ENCODE measurements at regions not wholly inside any gene's neighbourhood (a gene's known extent, or its start where the extent isn't known, plus 50 kb on each side); places are given as distances from the start of the nearest gene placed in this dataset.

DNA sequence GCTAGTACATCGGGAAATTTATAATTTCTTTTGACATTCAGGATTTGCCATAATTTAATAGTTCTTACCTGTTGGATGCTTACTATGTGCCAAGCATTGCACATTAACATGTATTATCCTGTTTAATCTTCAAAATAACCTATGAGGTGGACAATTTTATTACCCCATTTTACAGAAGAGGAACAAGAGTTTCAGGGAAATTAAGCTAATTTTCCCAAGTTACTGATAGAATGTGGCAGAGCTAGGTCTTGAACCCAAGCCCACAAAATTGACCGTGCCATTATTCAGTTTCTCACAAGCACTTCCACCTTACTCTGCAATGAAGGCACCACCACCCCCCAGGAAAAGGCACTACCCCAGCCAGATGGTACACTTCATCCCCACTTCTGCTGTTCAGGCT, 161.1 kb upstream of the PLEKHG7 start:
- H3K27me3 ChIP-seq (ENCODE audit: control insufficient read depth, insufficient read depth, low read length), result no peaks in the 10 kb centered on the region
- H3K9me3 Mint-ChIP-seq, result no peaks in the 10 kb centered on the region
- H3K4me3 ChIP-seq (ENCODE audit: low read length), result no peak overlapping the region
- no peaks in the 10 kb centered on the region for H3K36me3 ChIP-seq (ENCODE audit: control insufficient read depth, insufficient read depth, low read length)
- TF ChIP-seq, protein P1, sequence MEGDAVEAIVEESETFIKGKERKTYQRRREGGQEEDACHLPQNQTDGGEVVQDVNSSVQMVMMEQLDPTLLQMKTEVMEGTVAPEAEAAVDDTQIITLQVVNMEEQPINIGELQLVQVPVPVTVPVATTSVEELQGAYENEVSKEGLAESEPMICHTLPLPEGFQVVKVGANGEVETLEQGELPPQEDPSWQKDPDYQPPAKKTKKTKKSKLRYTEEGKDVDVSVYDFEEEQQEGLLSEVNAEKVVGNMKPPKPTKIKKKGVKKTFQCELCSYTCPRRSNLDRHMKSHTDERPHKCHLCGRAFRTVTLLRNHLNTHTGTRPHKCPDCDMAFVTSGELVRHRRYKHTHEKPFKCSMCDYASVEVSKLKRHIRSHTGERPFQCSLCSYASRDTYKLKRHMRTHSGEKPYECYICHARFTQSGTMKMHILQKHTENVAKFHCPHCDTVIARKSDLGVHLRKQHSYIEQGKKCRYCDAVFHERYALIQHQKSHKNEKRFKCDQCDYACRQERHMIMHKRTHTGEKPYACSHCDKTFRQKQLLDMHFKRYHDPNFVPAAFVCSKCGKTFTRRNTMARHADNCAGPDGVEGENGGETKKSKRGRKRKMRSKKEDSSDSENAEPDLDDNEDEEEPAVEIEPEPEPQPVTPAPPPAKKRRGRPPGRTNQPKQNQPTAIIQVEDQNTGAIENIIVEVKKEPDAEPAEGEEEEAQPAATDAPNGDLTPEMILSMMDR (IDR thresholded peaks at IDR 0.05), result no peak
- ATAC-seq (no peak), DNase-seq (no peak)
- peak overlapping the region; percentile 57 for H3K4me3 Mint-ChIP-seq
- no peaks in the 10 kb centered on the region for H3K27me3 Mint-ChIP-seq (ENCODE audit: low read depth in 2 of 2)
- intact Hi-C loops (cut with micrococcal nuclease), result loop anchor here (2.0 kb wide), 1 partner anchor 13 kb away; no protein-coding TSS in a partner anchor
- peak overlapping the region; percentile 92 for H3K27ac ChIP-seq (ENCODE audit: low read length)
- peaks cover 7% of the 10 kb centered on the region for H3K36me3 Mint-ChIP-seq
- peaks cover 71 to 77% of the 10 kb centered on the region in 2 donors for H3K4me1 Mint-ChIP-seq
- H3K4me1 ChIP-seq (ENCODE audit: control insufficient read depth, insufficient read depth, low read length), result peaks cover 58% of the 10 kb centered on the region
- H3K9me3 ChIP-seq (ENCODE audit: control insufficient read depth, insufficient read depth, low read length), result no peaks in the 10 kb centered on the region
- 79% methylated on average over 2 of the region's 2 CpGs for WGBS (ENCODE audit: insufficient coverage)
- H3K27ac Mint-ChIP-seq, result peak overlapping the region; percentile 97 to 99

DNA sequence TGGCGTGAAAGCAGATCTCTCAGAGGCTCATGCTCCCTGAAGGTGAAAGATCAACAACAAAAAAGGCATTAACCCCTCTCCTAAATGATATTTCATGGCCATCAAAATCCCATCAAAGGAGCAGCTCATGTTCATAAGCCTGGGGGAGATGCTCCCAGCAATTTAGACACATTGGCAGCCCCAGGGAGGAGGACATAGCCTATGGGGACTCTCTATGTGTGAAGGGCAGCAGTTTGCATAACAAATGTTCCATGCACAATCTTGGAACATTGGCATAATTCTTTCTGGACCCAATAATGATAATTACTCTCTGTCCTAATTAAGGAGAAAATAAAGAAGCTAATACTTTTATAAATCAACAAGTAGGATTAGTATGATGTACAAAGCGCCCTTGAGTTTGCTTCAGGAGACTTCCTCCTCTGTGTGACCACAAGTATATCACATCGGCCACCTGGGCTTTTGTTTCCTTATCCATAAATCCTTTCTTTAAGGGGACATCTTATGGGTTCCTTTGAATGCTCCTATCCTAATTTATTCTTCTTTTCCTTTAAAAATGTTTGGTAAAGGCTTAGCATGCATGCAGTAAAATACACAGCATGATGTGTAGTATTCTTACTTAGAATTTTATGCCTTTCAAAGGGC, 161.9 kb upstream of the PLEKHG7 start:
- TF ChIP-seq, protein P1 (IDR thresholded peaks at IDR 0.05), result no peak
- Mint-ChIP-seq H3K27me3 (ENCODE audit: low read depth in 2 of 2) (no peaks in the 10 kb centered on the region), H3K4me1 (peaks cover 76 to 78% of the 10 kb centered on the region in 2 donors), H3K9me3 (peaks cover 0 to 2% of the 10 kb centered on the region in 2 donors), H3K36me3 (peaks cover 7% of the 10 kb centered on the region), H3K27ac (peak overlapping the region; percentile 97 to 99), H3K4me3 (peak overlapping the region; percentile 81)
- Histone ChIP-seq H3K27me3 (ENCODE audit: control insufficient read depth, insufficient read depth, low read length) (no peaks in the 10 kb centered on the region), H3K9me3 (ENCODE audit: control insufficient read depth, insufficient read depth, low read length) (no peaks in the 10 kb centered on the region), H3K4me3 (ENCODE audit: low read length) (no peak overlapping the region), H3K27ac (ENCODE audit: low read length) (peak overlapping the region; percentile 92), H3K4me1 (ENCODE audit: control insufficient read depth, insufficient read depth, low read length) (peaks cover 58% of the 10 kb centered on the region), H3K36me3 (ENCODE audit: control insufficient read depth, insufficient read depth, low read length) (no peaks in the 10 kb centered on the region)
- intact Hi-C loops (cut with micrococcal nuclease), result loop anchor here (2.0 kb wide), 1 partner anchor 14 kb away; no protein-coding TSS in a partner anchor
- DNase-seq, result no peak
- ATAC-seq, result peak in 2 of 3 donors; percentile 1 to 14
- WGBS (ENCODE audit: insufficient coverage), result 15% methylated on average over 3 of the region's 3 CpGs

DNA sequence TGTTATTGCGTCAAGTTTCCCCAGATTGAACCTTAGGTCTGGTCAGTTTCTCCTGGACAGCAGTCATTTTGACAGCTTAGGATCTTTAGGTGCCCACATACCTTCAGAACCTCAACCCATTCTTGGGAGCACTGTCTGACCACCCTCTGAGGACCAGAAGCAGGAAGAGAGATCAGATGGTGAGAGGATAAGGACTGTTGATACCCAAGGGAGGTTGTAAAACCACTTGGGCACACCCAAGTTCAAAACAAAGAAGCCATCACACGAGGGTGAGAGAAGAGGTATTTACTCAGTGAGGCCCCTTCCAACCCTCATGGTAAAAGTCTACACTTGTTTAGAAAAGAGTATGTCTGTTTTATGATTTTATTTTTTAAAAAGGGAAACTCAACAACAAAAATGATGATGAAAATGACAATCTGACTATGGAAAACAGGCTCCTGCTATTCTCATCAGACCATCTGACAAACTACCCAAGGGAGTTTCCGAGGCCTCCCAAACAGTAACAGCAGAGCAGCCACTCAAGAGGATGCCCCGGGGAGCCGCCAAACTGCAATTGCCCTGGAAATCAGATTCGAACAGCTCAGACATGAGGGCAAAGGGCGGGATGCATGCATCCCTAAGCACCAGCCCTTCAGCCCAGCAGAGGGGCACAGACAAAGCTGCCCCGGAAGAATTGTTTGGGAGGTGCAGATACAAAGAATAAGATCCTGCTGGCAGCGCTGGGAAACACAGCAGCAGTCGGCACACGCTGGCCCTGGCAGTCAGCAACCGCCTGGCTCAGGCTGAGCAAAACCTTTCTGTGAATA, 162.6 kb upstream of the PLEKHG7 start:
- peaks cover 79 to 81% of the 10 kb centered on the region in 2 donors for H3K4me1 Mint-ChIP-seq
- no peaks in the 10 kb centered on the region for H3K27me3 Mint-ChIP-seq (ENCODE audit: low read depth in 2 of 2)
- H3K9me3 Mint-ChIP-seq, result peaks cover 0 to 2% of the 10 kb centered on the region in 2 donors
- intact Hi-C loops (cut with micrococcal nuclease), result loop anchor here (2.0 to 5.0 kb wide), 2 partner anchors 15 to 32 kb away; no protein-coding TSS in a partner anchor
- peak overlapping the region; percentile 97 to 99 for H3K27ac Mint-ChIP-seq
- Histone ChIP-seq H3K27ac (ENCODE audit: low read length) (peak overlapping the region; percentile 92), H3K9me3 (ENCODE audit: control insufficient read depth, insufficient read depth, low read length) (no peaks in the 10 kb centered on the region), H3K27me3 (ENCODE audit: control insufficient read depth, insufficient read depth, low read length) (no peaks in the 10 kb centered on the region), H3K36me3 (ENCODE audit: control insufficient read depth, insufficient read depth, low read length) (no peaks in the 10 kb centered on the region), H3K4me1 (ENCODE audit: control insufficient read depth, insufficient read depth, low read length) (peaks cover 58% of the 10 kb centered on the region), H3K4me3 (ENCODE audit: low read length) (no peak overlapping the region)
- 28% methylated on average over 11 of the region's 12 CpGs for WGBS (ENCODE audit: insufficient coverage)
- H3K4me3 Mint-ChIP-seq, result peak overlapping the region; percentile 81
- H3K36me3 Mint-ChIP-seq, result peaks cover 7% of the 10 kb centered on the region
- TF ChIP-seq, protein P1 (IDR thresholded peaks at IDR 0.05), result no peak
- peak; percentile 48 to 69 (median 62) for ATAC-seq
- DNase-seq, result peak; percentile 29 to 49

Measured in natural killer cell (primary cell).